ENCODE measurements at regions not wholly inside any gene's neighbourhood (a gene's known extent, or its start where the extent isn't known, plus 50 kb on each side); places are given as distances from the start of the nearest gene placed in this dataset.
A peak's percentile ranks its signal among the peaks of the same experiment; 100 is the strongest.
"Not testable (repeated sequence)": the region's sequence is repeated elsewhere in the genome, so short reads cannot be mapped to it uniquely, and the experiment has no call there.

DNA sequence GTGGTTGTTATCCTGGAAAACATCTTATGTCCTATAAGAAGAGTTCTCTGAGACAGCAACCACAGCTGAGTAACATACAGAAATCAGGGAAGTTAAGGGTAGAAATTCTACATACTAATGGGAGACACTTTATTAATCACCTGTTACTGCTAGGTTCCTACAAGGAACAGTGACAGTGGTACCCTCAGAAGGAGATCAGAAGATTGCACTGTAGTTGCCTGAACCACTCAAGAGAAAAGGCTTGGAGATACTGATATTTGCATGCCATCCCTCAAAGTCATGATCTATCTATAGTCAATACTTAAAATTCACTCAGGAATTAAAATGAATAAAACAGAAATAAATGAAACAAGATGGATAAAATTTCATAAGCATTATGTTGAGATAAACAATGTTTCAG is 136.0 kb downstream of the LMLN start:
- no peak for DNase-seq

DNA sequence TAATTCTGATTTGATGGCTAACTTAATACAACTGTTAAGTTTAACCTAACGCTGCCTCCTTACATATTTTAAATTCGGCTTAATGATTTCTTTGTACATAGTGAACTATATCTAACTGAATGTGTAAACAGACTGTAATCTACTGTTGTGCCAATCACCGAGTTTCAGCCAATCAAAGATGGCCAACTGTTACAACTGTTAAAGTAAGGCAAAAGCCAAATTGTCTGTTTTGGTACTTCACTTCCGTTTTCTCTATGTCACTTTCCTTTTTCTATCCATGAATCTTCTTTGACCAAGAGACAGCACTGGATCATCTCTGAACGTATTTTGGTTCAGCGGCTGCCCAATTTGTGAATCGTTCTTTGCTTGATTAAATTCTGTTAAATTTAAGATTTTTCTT is 137.0 kb downstream of the LMLN start:
- DNase-seq, result no peak

DNA sequence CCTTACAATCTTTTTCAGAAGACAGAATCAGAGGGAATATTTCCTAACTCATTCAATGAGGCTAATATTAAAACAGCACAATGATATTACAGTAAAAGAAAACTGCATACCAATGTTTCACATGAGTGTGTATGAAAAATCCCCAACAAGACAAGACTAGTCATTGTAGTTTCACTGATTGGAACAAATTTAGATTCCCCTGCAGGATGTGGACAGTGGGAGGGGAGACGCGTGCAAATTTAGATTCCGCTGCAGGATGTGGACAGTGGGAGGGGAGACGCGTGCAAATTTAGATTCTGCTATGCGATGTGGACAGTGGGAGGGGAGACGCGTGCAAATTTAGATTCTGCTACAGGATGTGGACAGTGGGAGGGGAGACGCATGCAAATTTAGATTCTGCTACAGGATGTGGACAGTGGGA is 138.7 kb downstream of the LMLN start:
- not testable (repeated sequence) for DNase-seq

DNA sequence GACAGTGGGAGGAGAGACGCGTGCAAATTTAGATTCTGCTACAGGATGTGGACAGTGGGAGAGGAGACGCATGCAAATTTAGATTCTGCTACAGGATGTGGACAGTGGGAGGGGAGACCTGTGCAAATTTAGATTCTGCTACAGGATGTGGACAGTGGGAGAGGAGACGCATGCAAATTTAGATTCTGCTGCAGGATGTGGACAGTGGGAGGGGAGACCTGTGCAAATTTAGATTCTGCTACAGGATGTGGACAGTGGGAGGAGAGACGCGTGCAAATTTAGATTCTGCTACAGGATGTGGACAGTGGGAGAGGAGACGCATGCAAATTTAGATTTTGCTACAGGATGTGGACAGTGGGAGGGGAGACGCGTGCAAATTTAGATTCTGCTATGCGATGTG is 143.1 kb downstream of the LMLN start:
- not testable (repeated sequence) for DNase-seq

DNA sequence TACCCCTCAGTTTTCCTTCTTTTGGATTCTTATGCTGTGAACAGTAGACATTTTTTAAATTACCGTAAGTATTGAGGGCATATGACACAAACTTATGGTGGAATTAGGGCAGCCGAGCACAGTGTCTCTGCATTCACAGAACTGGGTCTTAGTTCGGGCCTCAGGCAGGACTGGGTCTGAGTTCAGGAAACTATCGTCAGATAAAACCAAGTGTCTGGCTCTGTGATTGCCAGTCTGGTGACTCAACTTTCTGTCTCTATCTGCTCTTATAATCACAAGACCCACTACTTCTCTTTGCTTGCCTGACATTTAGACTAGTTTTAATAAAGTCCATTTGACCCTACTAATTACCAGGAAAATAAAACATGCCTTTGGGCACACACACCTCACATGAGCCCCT is 146.2 kb downstream of the LMLN start:
- DNase-seq, result no peak

DNA sequence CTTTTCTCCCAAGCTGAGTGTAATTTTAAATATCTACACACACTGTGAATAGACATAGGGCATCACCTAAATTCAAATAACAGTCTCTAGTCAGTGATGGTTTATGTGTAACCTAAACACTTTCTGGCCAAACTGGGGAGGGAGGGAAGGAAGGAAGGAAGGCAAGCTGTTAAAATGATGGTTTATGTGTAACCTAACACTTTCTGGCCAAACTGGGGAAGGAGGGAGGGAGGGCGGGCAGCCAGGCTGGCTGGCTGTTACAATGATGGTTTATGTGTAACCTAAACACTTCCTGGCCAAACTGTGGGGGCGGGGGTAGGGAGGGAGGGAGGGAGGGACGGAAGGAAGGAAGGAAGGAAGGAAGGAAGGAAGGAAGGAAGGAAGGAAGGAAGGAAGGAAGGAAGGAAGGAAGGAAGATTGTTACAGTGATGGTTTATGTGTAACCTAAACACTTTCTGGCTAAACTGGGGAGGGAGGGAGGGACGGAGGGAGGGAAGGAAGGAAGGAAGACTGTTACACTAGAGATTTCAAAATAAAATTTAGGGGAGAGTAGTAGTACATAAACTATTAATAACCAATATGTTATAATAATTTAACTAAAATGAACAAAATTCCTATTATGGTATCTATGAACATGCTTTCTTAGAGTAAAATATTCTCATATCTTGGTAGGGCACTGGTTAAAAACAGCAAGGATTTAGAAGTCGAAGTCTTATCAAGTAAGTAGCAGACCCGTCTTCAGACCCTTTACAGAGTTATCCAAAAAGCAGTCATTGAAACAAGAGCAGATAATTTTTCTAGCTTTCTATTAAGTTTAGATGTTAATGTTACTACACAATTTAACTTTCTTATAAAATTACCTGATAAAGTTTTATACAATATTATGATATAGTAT is 148.1 kb downstream of the LMLN start:
- DNase-seq, result peak; percentile 13

DNA sequence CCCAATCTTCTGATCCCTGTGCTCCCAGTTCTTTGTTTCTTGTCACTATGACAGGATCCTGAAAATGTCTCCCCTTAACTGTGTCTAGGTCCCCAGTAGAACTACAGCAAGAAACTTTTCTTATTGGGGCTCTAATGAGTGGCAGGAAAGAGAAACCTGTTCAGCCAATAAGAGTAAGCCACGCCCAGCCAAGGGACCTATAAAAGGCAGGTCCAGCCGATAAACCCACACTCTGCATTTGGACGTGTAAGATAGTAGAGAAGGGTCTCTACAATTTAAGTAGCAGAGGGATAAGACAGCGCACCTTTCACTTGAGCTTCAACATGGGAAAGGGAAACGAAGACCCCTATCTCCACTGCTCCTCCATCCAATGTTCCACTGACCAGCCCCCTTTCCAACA is 149.9 kb downstream of the LMLN start:
- DNase-seq, result no peak

DNA sequence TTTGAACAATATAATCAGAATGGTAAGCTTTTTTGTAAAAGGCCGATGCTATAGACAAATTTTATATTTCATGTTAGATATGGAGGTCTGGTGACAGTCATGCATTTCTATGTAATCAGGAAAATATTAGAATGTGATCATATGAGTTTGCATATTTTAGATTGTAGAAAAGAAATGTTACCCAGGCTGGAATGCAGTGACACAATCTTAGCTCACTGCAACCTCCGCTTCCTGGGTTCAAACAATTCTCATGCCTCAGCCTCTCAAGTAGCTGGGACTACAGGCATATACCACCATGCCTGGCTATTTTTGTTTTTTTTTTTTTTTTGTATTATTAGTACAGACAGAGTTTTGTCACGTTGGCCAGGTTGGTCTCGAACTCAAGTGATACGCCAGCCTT is 152.0 kb downstream of the LMLN start:
- peak; percentile 1 for DNase-seq

DNA sequence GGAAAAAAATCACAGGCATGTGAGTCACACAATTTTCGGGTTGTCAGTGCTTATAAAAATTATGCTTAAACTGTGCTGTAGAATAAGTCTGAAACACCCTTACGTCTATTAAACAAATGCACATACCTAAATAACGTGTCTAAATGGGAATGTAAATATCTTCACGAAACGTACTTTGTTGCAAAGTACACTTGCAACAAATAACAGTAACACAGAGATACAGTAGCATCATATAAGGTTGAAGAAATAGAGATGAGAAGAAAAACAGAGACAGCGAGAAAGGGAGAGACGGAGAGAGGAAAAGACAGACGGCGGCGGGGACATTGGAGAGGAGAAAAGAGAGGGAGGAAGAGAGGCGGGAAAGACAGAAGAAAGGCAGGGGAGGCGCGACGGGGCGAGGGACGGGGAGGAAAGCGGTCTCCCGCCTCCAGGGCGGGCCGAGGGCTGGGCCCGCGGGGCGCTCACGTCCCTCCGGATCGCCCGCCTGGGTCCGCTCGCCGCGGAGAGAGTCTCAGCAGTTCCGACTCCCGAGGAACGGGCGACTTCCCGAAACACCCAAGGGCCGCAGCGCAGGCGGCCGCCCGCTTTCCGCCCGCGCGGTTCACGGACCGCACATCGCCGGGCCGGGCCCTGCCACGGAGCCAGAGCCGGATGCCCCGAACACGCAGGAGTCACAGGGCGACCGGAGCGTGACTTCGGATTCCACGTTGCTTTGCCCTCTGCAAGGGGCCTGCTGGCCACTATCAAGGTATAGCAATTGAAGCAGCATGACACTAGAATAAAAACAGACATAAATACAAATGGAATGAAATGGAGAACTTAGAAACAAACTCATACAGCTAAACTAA is 153.4 kb downstream of the LMLN start:
- peak; percentile 6 for DNase-seq

DNA sequence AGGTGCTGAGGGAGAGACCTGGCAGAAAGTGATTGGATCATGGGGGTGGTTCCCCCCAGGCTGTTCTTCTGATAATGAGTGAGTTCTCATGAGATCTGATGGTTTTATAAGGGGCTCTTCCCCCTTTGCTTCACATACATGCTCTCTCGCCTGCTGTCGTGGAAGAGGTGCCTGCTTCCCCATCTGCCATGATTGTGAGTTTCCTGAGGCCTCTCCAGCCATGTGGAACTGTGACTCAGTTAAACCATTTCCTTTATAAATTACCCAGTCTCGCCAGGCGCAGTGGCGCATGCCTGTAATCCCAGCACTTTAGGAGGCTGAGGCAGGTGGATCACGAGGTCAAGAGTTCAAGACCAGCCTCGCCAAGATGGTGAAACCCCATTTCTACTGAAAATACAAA is 154.5 kb downstream of the LMLN start:
- not testable (repeated sequence) for DNase-seq

DNA sequence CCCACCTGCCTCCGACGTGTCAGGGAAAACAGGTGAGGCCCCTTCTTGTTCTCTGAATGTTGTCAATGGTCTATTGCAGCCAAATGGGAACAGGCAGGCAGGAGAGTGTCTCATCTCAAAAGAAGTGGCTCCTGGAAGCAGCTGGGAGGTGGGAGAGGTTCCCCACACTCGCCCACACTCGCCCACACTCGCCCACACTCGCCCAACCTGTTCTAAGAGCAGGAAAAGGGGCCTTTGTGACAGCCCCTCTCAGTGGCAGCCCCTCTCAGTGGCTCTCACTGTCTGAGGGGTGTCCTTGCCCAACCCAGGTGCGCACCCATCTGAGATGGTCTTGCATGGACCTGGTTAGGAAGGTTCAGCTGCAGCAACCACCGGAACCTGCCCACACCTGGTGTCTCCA is 162.2 kb downstream of the LMLN start:
- DNase-seq, result not testable (repeated sequence)

DNA sequence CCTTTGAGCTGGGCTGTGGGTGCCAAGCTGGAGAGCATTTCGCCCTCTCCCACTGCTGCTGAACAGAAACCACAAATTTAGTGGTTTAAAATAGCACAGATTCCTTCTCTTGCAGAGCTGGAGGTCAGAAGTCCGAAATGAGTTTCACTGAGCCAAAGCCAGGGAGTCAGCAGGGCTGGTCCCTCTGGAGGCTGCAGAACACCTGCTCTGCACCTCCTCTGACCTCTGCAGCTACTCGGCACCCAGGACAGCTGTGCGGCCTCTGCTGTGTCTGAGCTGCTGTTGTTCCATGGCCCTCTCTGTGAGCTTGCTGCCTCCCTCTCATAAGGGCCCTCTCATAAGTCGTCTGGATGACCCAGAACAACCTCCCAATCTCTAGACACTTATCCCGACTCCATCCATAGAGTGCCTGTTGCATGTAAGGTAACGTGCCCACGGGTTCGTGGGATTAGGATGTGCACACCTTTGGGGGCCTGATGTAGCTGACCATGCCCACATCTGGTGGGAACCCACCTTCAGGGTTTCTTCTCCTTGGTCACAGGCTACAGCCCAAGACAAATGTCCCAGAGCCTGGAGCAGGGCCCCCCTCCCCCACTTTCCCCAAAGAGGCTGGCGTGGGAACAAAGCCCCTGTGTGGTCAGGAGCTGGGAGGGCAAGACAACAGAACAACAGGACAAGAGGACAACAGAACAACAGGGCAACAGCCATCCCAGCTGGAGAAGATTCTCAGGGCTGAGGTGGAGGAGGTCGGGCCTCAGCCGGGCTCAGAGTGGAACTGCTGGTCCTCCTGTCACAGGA is 177.2 kb downstream of the LMLN start:
- DNase-seq, result not testable (repeated sequence)

DNA sequence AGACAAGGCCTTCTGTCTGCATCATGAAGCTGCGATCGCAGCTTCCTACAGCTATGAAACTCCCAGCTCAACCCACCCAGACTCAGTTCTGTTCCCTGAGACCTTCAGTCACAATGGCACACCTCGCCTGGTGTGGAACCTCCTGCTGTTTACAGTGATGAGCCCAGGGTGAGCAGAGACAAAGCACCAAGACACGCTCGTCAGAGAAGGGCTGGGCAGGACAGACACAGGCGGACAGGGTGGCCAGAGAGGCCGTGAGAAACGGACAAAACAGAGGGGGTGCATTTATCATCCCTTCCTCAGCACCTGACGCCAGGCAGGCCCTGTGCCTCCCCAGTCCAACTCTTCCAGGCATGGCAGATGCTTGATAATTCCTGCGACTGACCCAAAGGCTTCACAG is 178.2 kb downstream of the LMLN start:
- not testable (repeated sequence) for DNase-seq

DNA sequence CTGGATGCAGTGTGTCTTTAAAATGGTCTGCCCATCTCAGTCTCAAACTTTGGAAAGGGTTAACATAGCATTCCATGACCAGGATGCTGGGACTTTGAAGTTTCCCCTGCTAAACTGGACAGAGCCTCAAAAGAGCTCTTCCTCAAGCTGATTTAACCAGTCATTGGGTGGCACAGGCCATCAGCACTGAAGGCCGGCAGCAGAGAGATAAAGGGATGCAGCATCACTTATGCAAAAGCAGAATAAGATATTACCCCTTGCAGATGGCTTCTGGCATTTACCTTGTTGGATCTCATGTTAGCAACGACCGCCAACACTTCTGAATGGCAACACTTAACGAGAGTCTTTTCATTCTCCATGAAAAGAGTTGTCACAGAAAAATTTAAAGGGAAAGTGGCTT is 179.0 kb downstream of the LMLN start:
- not testable (repeated sequence) for DNase-seq

DNA sequence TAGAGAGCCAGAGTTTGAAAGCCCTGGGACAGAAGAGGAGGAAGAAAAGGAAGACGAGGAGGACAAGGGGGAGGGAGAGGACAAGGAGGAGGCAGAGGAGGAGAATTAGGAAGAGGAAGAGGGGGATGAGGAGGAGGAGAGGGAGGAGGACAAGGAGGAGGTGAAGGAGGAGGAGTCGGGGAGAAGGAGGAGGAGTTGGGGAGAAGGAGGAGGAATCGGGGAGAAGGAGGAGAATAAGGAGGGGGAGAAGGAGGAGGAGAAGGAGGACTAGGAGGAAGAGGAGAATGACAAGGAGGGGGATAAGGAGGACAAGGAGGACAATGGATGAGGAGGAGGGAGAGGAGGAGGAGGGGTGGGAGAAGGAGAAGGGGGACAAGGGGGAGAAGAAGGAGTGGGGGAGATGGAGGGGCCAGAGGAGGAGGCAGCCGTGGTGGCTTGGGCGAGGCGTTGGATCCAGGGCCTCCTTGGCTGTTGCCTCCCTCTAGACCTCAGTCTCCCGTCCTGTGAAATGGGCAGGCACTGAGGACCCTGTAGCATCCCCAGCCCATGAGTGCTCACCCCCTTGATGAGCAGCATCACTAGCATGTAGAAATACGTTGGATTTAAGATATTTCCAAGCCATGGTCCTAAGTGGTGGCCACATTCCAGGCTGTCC is 179.6 kb downstream of the LMLN start:
- not testable (repeated sequence) for DNase-seq

DNA sequence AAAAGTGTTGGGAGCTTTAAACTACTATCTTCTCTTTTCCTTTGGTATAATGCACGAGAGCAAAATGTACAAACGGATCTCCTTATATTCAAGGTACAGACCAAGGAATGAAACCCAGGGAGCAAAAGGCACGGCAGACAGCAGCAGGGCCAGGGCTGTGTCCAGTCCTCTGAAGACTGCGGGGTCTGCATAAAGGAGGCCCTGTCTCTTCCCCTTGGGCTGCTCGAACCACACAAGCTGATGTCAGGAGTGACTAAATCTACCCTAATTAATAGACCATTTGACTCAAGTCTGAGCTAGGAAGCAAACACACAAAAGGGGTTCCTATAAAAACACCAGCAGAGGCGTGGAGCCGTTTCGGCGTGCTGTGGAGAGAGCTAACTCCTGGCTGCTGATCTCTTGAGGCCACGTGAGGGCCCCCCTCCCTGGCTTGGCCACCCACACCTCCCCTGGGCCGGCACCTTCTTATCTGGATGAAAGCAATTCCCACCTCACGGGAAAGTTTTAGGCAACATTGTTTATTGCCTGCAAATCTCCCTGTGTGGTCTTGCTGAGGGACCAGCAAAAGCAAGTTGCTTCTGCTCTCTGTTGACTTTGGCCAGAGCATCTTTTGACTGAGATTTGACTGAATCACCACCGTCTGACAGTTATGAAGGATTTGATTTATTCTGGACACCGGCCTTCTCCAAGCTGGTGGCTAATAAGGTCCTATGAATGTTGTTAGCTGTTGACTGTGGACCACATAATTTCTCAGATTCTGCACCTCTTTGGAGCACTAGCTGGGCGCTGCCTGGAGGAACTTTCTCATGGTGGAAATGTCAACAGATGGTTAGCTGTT is 183.5 kb downstream of the LMLN start:
- peak; percentile 13 for DNase-seq

DNA sequence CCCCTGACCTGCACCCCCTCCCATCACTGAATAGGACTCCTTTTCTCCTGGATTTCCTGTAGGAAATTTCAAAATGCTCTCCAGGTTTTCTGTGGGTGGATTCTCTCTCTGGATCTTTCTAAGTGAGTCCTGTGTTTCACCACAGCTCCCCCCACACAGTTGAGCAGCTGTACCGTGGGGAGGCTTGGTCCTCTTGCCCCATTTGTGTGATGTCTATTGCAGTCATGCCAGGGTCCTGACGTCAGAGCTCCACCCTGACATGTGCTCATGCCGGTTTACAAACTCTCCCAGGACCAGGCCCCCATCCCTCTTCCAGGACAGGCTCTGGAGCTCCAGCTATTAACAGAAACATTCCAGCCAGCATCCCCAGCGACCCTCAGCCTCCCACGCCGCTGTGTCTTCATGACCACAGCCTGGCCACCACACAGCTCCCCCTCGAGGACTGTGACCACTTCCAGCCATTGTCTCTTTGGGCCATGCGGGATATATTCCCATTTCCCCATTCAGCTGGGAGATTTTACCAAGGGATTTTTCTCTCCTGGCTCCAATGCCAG is 185.3 kb downstream of the LMLN start:
- DNase-seq, result peak; percentile 48

DNA sequence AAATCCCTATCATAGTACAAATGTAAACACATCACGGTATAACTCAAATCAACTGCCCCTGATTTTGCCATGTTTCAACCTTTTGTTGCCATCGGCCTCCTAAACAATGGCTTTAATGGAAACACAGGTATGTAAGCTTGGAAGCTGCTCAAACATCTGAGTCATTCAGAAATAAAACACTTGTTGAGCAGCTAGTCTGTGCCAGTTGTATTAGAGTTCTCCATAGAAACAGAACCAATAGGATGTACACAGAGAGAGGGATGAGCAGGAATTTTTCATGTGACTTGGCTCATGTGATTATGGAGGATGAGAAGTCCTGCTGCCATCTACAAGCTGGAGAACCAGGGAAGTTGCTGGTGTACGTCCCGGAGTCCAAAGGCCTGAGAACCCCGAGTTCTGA is 186.1 kb downstream of the LMLN start:
- DNase-seq, result peak; percentile 20

DNA sequence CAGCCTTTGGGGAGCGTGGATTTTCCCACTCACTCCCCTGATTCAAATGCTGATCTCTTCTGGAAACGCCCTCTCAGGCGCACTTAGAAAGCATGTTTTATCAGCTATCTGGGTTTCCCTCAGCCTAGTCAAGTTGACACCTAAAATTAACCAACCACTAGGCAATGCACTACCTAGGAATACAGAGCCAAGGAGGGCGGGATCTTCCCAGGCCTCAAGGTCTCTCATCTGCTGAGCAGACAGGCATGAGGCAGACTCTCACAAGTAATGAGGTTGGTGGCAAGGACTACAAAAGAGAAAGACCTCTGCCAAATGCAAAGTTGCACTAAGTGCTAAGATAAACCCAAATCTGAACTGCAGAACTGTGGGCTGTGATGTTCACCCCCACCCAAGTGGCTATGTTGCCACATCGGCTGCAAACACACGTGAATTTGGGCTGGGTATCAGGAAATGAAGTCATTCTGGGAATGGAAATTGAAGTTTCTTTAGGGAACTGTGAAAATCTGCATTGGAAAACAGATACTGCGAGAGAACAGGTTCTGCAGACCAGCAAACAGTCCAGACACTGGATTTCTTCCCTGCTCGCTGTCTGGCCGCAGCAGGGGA is 186.6 kb downstream of the LMLN start:
- not testable (repeated sequence) for DNase-seq

DNA sequence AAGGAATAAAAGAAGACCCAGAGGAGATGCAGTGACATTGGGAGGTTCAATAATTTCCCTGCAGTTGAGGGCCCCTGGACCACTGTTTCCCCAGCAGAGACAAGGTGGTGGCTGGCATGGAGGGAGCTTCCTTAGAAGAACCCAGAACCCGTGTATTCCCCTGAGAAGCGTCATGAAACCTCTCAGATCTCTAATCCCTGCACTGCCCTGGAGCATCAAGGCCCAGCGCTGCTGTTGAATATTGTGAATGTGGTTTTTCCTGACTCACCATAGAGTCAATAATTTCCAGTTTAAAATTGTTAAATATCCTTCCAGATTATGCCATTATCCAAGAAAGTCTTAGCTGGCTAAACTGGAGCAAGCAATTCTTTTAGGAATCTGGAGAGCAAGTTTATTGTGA is 187.2 kb downstream of the LMLN start:
- DNase-seq, result not testable (repeated sequence)

DNA sequence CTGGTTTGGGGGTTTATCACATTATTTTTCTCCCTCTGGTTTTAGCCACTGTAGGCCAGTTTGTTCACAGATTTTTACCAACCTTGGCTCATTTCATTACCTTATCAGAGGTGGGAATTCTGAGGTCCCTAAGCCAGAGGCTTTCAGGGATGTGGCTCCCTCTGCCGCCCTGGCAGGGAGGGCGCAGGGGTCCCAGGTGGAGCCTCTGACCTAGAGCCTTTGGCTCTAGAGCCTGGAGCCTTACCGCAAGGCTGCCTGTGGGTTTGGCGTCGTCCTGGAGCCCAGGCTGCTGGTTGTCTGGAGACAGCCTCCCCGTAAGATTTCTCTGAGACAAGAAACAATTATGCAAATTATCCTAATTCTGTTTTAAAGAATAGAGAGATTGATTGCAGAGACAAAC is 188.0 kb downstream of the LMLN start:
- not testable (repeated sequence) for DNase-seq

All from fibroblast of upper back skin (primary cell).